T-helper 2 cell treated with Interferon-gamma antibody and Interleukin-4, amounts not matched to agents 5 μg/mL and 100 μg/mL, for 36 hours (primary cell): ENCODE measurements at regions not wholly inside any gene's neighbourhood (a gene's known extent, or its start where the extent isn't known, plus 50 kb on each side); places are given as distances from the start of the nearest gene placed in this dataset.
A peak's percentile ranks its signal among the peaks of the same experiment; 100 is the strongest.

ENCODE experiments used
- DNase-seq: peaks from one replicate; pipeline ENCODE4 v3.0.0; 2021; ENCODE audit warnings: low spot score
- H3K27ac Mint-ChIP-seq: one replicate; pipeline ENCODE4 v1.8.0; 2021; ENCODE audit warnings: mild to moderate bottlenecking, mixed read lengths
- H3K27me3 Mint-ChIP-seq: one replicate; pipeline ENCODE4 v1.8.0; 2021; ENCODE audit warnings: low read depth, mixed read lengths
- H3K36me3 Mint-ChIP-seq: one replicate; pipeline ENCODE4 v1.8.0; 2021; ENCODE audit warnings: low read depth, mixed read lengths
- H3K4me1 Mint-ChIP-seq: one replicate; pipeline ENCODE4 v1.8.0; 2021; ENCODE audit warnings: low read depth, mixed read lengths
- H3K4me3 Mint-ChIP-seq: one replicate; pipeline ENCODE4 v1.8.0; 2022; ENCODE audit warnings: mild to moderate bottlenecking, moderate library complexity, mixed read lengths
- H3K9me3 Mint-ChIP-seq: one replicate; pipeline ENCODE4 v1.8.0; 2021; ENCODE audit warnings: mixed read lengths

DNA sequence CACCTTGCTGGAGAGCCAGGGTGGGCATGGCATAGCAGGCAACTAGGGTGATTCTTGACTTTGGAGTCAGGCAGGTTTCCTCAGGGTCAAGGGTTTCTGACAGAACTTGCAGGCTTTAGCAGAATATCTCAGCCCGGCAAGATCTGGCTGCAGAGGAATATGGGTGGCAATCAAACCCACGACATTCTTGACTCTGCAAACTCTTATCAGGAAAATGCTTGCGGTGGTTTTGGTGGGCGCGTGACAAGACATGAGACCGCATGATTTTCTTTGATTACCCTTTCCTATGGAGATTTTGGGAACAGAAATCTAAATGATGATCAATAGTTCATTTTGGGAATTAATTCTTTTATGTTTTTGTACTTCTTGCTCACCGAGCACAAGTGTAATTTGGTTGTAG, 449.5 kb downstream of the VRK1 start:
- DNase-seq: no peak
- Mint-ChIP-seq H3K4me3 (no peak overlapping the region), H3K27me3 (peaks cover 35% of the 10 kb centered on the region), H3K4me1 (peaks cover 11% of the 10 kb centered on the region), H3K9me3 (peaks cover 3% of the 10 kb centered on the region), H3K36me3 (no peaks in the 10 kb centered on the region), H3K27ac (no peak overlapping the region)

DNA sequence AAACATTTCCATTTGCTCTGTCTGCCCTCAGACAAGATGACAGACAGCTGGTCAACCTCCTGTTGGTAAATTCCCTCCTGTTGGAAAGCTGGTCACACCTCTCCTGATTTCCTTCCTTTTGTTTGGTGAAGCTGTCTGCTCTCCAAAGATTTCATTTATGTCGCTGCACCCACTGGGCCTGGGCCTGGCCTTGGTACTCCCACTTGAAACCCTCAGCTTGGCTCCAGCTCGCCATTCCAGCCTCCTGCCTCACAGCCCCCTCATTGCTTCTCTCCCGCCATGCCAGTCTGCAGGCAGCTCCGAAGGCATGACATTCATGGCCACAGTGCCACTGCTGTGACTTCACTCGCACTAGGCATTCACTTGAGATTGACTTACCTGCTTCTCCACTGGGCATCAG, 451.8 kb downstream of the VRK1 start:
- H3K4me1 Mint-ChIP-seq: peaks cover 28% of the 10 kb centered on the region
- peaks cover 25% of the 10 kb centered on the region for H3K27me3 Mint-ChIP-seq
- peaks cover 9% of the 10 kb centered on the region for H3K9me3 Mint-ChIP-seq
- DNase-seq: no peak
- H3K36me3 Mint-ChIP-seq: no peaks in the 10 kb centered on the region
- no peak overlapping the region for H3K4me3 Mint-ChIP-seq
- no peak overlapping the region for H3K27ac Mint-ChIP-seq

- Mint-ChIP-seq H3K27me3 (peaks cover 20% of the 10 kb centered on the region), H3K9me3 (peaks cover 9% of the 10 kb centered on the region), H3K27ac (no peak overlapping the region), H3K36me3 (no peaks in the 10 kb centered on the region), H3K4me3 (no peak overlapping the region), H3K4me1 (peaks cover 30% of the 10 kb centered on the region)
- no peak for DNase-seq
These were observed 453.7 kb downstream of the VRK1 start for GRCh38 chr14:97250931-97251330.

- Mint-ChIP-seq H3K36me3 (no peaks in the 10 kb centered on the region), H3K27me3 (peaks cover 23% of the 10 kb centered on the region), H3K4me3 (peak overlapping the region; percentile 19), H3K27ac (no peak overlapping the region), H3K4me1 (peaks cover 30% of the 10 kb centered on the region), H3K9me3 (peaks cover 9% of the 10 kb centered on the region)
- no peak for DNase-seq
These were observed 454.4 kb downstream of the VRK1 start for GRCh38 chr14:97251491-97252155.

- peaks cover 14% of the 10 kb centered on the region for H3K27me3 Mint-ChIP-seq
- H3K4me1 Mint-ChIP-seq: peaks cover 30% of the 10 kb centered on the region
- H3K36me3 Mint-ChIP-seq: no peaks in the 10 kb centered on the region
- DNase-seq: no peak
- peaks cover 9% of the 10 kb centered on the region for H3K9me3 Mint-ChIP-seq
- H3K4me3 Mint-ChIP-seq: peak overlapping the region; percentile 3
- peak overlapping the region; percentile 6 for H3K27ac Mint-ChIP-seq
These were observed 456.6 kb downstream of the VRK1 start for GRCh38 chr14:97253756-97254155.

DNA sequence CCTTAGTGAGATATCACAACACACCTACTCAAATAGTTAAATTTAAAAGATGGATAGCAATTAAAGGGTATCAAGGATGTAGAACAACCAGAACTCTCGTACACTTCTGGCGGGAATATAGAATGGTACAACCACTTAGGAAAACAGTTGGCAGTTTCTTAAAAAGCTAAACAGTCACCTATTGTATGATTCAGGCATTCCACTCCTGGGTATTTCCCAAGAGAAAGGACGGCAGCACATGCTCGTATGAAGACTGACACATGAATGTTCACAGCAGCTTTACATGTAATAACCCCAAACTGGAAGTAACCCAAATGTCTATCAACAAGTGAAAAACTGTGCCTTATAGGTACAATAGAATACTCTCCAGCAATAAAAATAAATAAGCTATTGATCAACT, 465.2 kb downstream of the VRK1 start:
- Mint-ChIP-seq H3K4me3 (no peak overlapping the region), H3K9me3 (peaks cover 6% of the 10 kb centered on the region), H3K36me3 (no peaks in the 10 kb centered on the region), H3K4me1 (no peaks in the 10 kb centered on the region), H3K27ac (no peak overlapping the region), H3K27me3 (peaks cover 7% of the 10 kb centered on the region)
- DNase-seq: no peak

- Mint-ChIP-seq H3K9me3 (peaks cover 6% of the 10 kb centered on the region), H3K27me3 (peaks cover 2% of the 10 kb centered on the region), H3K4me1 (no peaks in the 10 kb centered on the region), H3K27ac (no peak overlapping the region), H3K36me3 (no peaks in the 10 kb centered on the region), H3K4me3 (no peak overlapping the region)
- no peak for DNase-seq
These were observed 467.5 kb downstream of the VRK1 start for GRCh38 chr14:97264516-97265230.

DNA sequence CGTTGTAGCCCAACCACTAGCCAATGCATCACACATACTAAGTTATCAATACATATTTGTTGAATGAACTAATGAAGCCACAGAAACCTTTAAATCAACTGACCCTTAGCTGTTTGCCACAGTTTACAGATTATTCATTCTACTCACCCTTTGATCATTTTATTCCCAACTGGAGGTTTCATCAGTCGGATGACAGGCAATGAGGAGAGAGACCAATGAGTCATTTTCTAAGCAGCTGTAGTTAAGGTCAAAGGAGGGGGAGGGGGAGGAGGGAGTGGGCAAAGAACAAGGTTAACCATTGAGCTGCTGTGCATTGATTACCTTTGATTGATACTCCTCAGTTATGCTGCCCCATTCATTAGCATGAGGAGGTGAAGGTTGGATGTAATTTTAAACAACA, 469.5 kb downstream of the VRK1 start:
- H3K27me3 Mint-ChIP-seq: no peaks in the 10 kb centered on the region
- no peak for DNase-seq
- H3K27ac Mint-ChIP-seq: no peak overlapping the region
- no peak overlapping the region for H3K4me3 Mint-ChIP-seq
- H3K9me3 Mint-ChIP-seq: peaks cover 6% of the 10 kb centered on the region
- no peaks in the 10 kb centered on the region for H3K36me3 Mint-ChIP-seq
- no peaks in the 10 kb centered on the region for H3K4me1 Mint-ChIP-seq

- Mint-ChIP-seq H3K36me3 (no peaks in the 10 kb centered on the region), H3K27me3 (no peaks in the 10 kb centered on the region), H3K4me1 (no peaks in the 10 kb centered on the region), H3K27ac (no peak overlapping the region), H3K9me3 (no peaks in the 10 kb centered on the region), H3K4me3 (no peak overlapping the region)
- no peak for DNase-seq
These were observed 470.3 kb downstream of the VRK1 start for GRCh38 chr14:97267509-97267908.

DNA sequence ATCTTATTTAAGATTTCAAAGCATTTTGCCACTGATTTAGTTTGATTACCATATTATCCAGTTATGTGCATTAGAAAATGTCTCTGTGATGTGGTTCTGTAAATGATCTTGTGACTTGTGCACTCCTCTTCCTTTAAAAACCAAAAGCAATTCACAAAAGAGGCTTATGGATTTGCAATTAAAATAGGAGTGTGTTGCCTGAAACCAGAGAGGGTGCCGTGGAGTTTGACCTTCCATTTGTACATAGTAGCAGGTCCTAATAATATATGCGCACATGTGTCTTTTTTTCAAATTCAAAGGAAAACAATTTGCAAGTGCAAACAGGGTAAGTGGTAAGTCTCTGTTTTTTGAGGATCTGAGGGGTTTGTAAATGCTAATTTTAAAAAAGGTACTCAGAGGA, 470.9 kb downstream of the VRK1 start:
- no peaks in the 10 kb centered on the region for H3K36me3 Mint-ChIP-seq
- H3K9me3 Mint-ChIP-seq: no peaks in the 10 kb centered on the region
- DNase-seq: no peak
- H3K27me3 Mint-ChIP-seq: no peaks in the 10 kb centered on the region
- H3K4me1 Mint-ChIP-seq: no peaks in the 10 kb centered on the region
- no peak overlapping the region for H3K4me3 Mint-ChIP-seq
- no peak overlapping the region for H3K27ac Mint-ChIP-seq

GRCh38 chr14:97270308-97270707, 473.1 kb downstream of the VRK1 start:
- H3K4me1 Mint-ChIP-seq: no peaks in the 10 kb centered on the region
- H3K27ac Mint-ChIP-seq: no peak overlapping the region
- H3K4me3 Mint-ChIP-seq: no peak overlapping the region
- no peaks in the 10 kb centered on the region for H3K9me3 Mint-ChIP-seq
- H3K27me3 Mint-ChIP-seq: peaks cover 4% of the 10 kb centered on the region
- no peak for DNase-seq
- H3K36me3 Mint-ChIP-seq: no peaks in the 10 kb centered on the region

- no peak for DNase-seq
- Mint-ChIP-seq H3K9me3 (no peaks in the 10 kb centered on the region), H3K27ac (no peak overlapping the region), H3K27me3 (peaks cover 4% of the 10 kb centered on the region), H3K4me3 (no peak overlapping the region), H3K36me3 (no peaks in the 10 kb centered on the region), H3K4me1 (peaks cover 7% of the 10 kb centered on the region)
These were observed 474.3 kb downstream of the VRK1 start for GRCh38 chr14:97271451-97271960.

DNA sequence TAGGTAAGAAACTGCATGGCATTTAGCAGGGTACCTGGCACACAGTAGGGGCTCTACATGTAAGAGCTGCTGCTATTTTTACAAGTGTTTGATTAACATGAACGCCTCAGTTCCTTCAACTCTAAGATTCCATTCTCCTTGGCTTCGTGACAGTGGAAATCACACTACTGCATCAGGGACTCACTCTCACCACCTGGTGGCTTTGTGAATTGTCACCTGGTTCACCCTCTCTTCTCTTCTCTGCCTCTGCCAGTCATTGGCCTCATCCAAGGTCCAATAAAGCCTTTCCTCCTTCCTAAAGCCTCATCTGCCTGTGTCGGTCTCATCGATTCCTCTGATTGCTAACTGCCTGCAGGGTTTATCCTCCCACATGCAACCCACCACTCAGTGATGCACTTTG, 476.4 kb downstream of the VRK1 start:
- DNase-seq: no peak
- Mint-ChIP-seq H3K27ac (no peak overlapping the region), H3K27me3 (peaks cover 9% of the 10 kb centered on the region), H3K4me1 (peaks cover 11% of the 10 kb centered on the region), H3K9me3 (no peaks in the 10 kb centered on the region), H3K4me3 (no peak overlapping the region), H3K36me3 (no peaks in the 10 kb centered on the region)

DNA sequence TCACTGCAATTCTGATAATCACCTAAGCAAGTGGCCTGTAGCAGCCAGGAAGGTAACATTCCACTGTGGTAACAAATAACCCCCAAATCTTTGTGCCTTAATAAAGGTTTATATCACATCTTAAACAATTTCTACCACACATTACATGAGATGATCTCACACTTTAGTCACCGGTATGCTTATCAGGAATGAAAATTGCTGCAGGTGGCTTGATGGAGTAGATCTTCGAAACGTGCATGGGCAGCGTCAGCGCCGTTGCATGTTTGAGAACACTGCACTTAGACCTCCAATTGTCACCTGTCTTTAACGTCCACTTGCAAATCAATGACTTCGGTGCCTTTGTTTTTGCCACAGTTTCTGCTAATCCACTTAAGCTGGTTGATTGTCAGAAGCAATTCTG, 477.4 kb downstream of the VRK1 start:
- H3K9me3 Mint-ChIP-seq: no peaks in the 10 kb centered on the region
- H3K27ac Mint-ChIP-seq: no peak overlapping the region
- H3K4me3 Mint-ChIP-seq: no peak overlapping the region

More for the DNA sequence above, 477.4 kb downstream of the VRK1 start:
- H3K27me3 Mint-ChIP-seq: peaks cover 9% of the 10 kb centered on the region
- DNase-seq: no peak
- peaks cover 11% of the 10 kb centered on the region for H3K4me1 Mint-ChIP-seq
- no peaks in the 10 kb centered on the region for H3K36me3 Mint-ChIP-seq
